ENCODE measurements at regions not wholly inside any gene's neighbourhood (a gene's known extent, or its start where the extent isn't known, plus 50 kb on each side); places are given as distances from the start of the nearest gene placed in this dataset.

- TF ChIP-seq, protein P1, sequence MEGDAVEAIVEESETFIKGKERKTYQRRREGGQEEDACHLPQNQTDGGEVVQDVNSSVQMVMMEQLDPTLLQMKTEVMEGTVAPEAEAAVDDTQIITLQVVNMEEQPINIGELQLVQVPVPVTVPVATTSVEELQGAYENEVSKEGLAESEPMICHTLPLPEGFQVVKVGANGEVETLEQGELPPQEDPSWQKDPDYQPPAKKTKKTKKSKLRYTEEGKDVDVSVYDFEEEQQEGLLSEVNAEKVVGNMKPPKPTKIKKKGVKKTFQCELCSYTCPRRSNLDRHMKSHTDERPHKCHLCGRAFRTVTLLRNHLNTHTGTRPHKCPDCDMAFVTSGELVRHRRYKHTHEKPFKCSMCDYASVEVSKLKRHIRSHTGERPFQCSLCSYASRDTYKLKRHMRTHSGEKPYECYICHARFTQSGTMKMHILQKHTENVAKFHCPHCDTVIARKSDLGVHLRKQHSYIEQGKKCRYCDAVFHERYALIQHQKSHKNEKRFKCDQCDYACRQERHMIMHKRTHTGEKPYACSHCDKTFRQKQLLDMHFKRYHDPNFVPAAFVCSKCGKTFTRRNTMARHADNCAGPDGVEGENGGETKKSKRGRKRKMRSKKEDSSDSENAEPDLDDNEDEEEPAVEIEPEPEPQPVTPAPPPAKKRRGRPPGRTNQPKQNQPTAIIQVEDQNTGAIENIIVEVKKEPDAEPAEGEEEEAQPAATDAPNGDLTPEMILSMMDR (conservative IDR thresholded peaks at IDR 0.05; ENCODE audit: low read length): no peak
- TF ChIP-seq EZH2phosphoT487 (IDR thresholded peaks at IDR 0.05; ENCODE audit: borderline replicate concordance, low read depth, low read length): no peak
Measured at GRCh38 chr6:44672841-44673240, 285.3 kb downstream of the CDC5L start.
